ENCODE measurements at regions not wholly inside any gene's neighbourhood (a gene's known extent, or its start where the extent isn't known, plus 50 kb on each side); places are given as distances from the start of the nearest gene placed in this dataset.

DNA sequence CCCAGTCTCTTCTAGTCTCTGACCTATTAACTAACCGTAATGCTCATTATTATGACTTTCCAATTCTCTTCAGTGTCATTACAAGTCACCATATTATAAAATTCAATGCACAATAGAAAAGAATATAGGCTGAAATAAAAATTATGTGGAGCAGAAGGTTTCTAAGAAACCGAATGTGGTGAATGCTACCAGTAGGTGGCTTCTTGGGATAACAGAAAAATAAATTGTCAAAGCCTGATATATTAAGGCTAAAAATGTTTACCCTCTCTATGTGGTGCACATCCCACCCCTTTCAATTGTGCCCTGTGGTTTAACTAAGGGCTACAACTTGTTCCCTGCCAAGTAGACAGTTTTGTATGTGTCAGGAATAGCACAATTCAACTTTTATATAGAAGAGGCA lies 624.6 kb upstream of the TECRL start:
- Histone ChIP-seq H3K4me1 (ENCODE audit: insufficient read depth, low read length) (no peaks in the 10 kb centered on the region), H3K27ac (ENCODE audit: low read depth, low read length) (no peak overlapping the region), H3K9ac (ENCODE audit: low read depth, low read length) (no peak overlapping the region), H3K36me3 (ENCODE audit: insufficient read depth, low read length) (no peaks in the 10 kb centered on the region), H3K4me3 (ENCODE audit: low read length) (no peak overlapping the region), H3K9me3 (ENCODE audit: insufficient read depth, low read depth, low read length) (no peaks in the 10 kb centered on the region), H3K27me3 (ENCODE audit: insufficient read depth, low read length) (no peaks in the 10 kb centered on the region)
- 82% methylated on average over 2 of the region's 2 CpGs for WGBS

DNA sequence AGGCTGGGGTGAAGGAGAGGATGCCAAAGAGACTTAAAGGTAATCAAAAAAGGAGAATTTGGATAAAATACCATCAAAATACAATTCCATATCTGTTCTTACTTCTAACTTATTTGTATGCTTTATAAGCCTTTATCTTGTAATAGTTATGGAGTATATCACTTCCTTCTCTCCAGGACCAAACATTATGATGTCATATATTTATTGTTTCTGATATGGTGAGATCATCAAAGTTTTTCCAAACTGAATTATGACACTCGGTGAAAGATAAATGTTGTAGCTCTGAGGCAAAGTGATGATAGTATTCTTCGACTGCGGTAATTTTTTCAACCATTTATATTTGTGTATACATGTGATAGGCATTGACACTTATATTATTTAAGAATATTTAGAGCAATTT lies 619.3 kb upstream of the TECRL start:
- no peaks in the 10 kb centered on the region for H3K36me3 ChIP-seq (ENCODE audit: insufficient read depth, low read length)
- no peak overlapping the region for H3K27ac ChIP-seq (ENCODE audit: low read depth, low read length)
- H3K27me3 ChIP-seq (ENCODE audit: insufficient read depth, low read length), result no peaks in the 10 kb centered on the region
- no peak overlapping the region for H3K4me3 ChIP-seq (ENCODE audit: low read length)
- peaks cover 5% of the 10 kb centered on the region; the same call in 1 of the 2 replicates for H3K4me1 ChIP-seq (ENCODE audit: insufficient read depth, low read length)
- no peaks in the 10 kb centered on the region for H3K9me3 ChIP-seq (ENCODE audit: insufficient read depth, low read depth, low read length)
- 100% methylated on average over 1 of the region's 3 CpGs for WGBS
- H3K9ac ChIP-seq (ENCODE audit: low read depth, low read length), result no peak overlapping the region

DNA sequence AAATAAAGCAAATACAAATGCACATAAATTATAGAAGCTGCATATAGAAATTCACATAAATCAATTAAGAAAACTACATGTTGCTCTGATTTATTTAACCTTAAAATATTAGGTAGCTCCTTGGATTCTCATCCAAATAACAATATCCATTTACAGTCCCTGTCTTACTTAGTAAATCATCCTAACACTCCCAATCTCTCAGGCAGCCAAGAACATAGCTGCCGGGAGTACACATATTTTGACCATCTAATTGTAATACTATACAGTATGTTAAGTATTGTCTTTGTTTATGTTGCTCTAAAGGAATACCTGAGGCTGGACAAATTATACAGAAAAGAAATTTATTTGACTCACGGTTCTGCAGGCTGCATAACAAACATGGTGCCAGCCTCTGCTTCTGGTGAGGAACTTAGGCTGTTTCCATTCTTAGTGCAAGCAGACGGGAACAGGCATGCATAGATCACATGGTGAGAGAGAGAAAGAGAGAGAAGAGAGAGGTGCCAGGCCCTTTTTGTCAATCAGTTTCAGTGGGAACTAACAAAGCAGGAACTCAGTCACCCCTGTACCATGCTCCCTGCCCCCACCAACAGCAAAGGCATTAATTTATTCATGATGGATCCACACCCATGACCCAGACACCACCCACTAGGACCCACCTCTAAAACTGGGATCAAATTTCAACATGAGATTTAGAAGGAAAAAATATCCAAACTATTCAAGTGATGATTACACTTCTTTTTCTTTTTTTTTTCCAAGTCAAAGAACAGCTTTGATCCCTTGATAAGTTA lies 614.8 kb upstream of the TECRL start:
- peaks cover 5% of the 10 kb centered on the region; the same call in 1 of the 2 replicates for H3K4me1 ChIP-seq (ENCODE audit: insufficient read depth, low read length)
- H3K4me3 ChIP-seq (ENCODE audit: low read length), result no peak overlapping the region
- WGBS, result 90% methylated on average over 3 of the region's 3 CpGs
- no peaks in the 10 kb centered on the region for H3K27me3 ChIP-seq (ENCODE audit: insufficient read depth, low read length)
- no peak overlapping the region for H3K27ac ChIP-seq (ENCODE audit: low read depth, low read length)
- no peaks in the 10 kb centered on the region for H3K36me3 ChIP-seq (ENCODE audit: insufficient read depth, low read length)
- H3K9me3 ChIP-seq (ENCODE audit: insufficient read depth, low read depth, low read length), result no peaks in the 10 kb centered on the region; the same call in 1 of the 2 replicates
- H3K9ac ChIP-seq (ENCODE audit: low read depth, low read length), result no peak overlapping the region

DNA sequence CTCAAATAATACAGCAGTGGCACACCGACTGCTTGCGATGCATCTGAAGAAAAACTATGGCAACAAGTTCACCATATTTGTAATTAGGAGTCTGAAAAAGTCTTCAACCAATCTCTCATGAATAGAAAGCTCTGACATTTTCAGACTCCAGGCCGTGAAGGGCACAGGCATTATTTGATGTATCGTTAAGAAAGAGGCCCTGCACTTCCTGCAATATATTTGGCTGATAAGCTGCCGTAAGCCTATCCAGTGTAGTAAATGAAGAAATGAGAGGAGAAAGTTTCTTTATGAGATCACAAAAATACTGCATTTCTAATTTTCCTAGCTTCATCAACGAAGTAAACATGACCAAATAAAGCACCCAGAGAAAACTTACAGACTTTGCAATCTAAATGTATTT lies 613.8 kb upstream of the TECRL start:
- WGBS, result 93% methylated on average over 5 of the region's 6 CpGs
- Histone ChIP-seq H3K27me3 (ENCODE audit: insufficient read depth, low read length) (no peaks in the 10 kb centered on the region), H3K27ac (ENCODE audit: low read depth, low read length) (no peak overlapping the region), H3K4me1 (ENCODE audit: insufficient read depth, low read length) (peaks cover 5% of the 10 kb centered on the region; the same call in 1 of the 2 replicates), H3K9me3 (ENCODE audit: insufficient read depth, low read depth, low read length) (no peaks in the 10 kb centered on the region; the same call in 1 of the 2 replicates), H3K36me3 (ENCODE audit: insufficient read depth, low read length) (no peaks in the 10 kb centered on the region), H3K9ac (ENCODE audit: low read depth, low read length) (no peak overlapping the region), H3K4me3 (ENCODE audit: low read length) (no peak overlapping the region)

DNA sequence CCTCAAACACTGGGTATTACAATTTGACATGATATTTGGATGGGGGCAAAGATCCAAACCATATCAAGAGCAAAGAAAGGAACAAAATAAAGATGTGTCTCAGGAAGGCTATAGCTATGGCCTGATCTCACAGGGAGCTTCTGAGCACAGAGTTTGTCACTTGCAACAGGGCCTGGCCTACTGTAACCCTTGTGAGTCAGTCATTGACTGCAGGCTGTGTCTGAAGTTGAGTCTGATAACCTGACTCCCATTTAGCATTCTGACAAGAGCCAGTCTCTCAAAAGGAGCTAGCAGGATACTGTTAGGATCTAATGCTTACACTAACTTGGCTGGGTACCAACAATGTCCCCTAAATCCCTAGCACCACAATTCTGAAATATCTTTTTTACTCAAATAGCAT lies 612.5 kb upstream of the TECRL start:
- no peak overlapping the region for H3K4me3 ChIP-seq (ENCODE audit: low read length)
- no peaks in the 10 kb centered on the region; the same call in 1 of the 2 replicates for H3K9me3 ChIP-seq (ENCODE audit: insufficient read depth, low read depth, low read length)
- no peak overlapping the region for H3K27ac ChIP-seq (ENCODE audit: low read depth, low read length)
- H3K4me1 ChIP-seq (ENCODE audit: insufficient read depth, low read length), result peaks cover 5% of the 10 kb centered on the region; the same call in 1 of the 2 replicates
- H3K9ac ChIP-seq (ENCODE audit: low read depth, low read length), result no peak overlapping the region
- no peaks in the 10 kb centered on the region for H3K36me3 ChIP-seq (ENCODE audit: insufficient read depth, low read length)
- no peaks in the 10 kb centered on the region for H3K27me3 ChIP-seq (ENCODE audit: insufficient read depth, low read length)

DNA sequence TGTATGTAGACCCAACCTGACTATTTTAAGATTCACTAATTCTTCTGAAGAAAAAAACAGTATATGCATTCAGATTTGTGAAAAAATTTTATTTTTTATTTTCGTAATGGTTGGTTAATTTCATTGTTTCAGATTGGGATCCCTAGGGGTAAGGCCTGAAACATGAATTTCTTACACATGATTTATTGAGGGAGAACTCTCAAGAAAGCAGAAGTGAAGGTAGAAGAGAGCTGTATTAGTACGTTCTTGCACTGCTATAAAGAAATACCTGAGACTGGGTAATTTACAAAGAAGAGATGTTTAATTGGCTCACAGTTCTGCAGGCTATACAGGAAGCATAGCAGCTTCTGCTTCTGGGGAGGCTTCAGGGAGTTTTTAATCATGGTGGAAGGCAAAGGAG lies 611.9 kb upstream of the TECRL start:
- 94% methylated on average over 2 of the region's 2 CpGs for WGBS
- Histone ChIP-seq H3K9ac (ENCODE audit: low read depth, low read length) (no peak overlapping the region), H3K9me3 (ENCODE audit: insufficient read depth, low read depth, low read length) (no peaks in the 10 kb centered on the region; the same call in 1 of the 2 replicates), H3K27ac (ENCODE audit: low read depth, low read length) (no peak overlapping the region), H3K4me3 (ENCODE audit: low read length) (no peak overlapping the region), H3K27me3 (ENCODE audit: insufficient read depth, low read length) (no peaks in the 10 kb centered on the region), H3K36me3 (ENCODE audit: insufficient read depth, low read length) (no peaks in the 10 kb centered on the region), H3K4me1 (ENCODE audit: insufficient read depth, low read length) (peaks cover 5% of the 10 kb centered on the region; the same call in 1 of the 2 replicates)

GRCh38 chr4:65019775-65020174 lies 610.5 kb upstream of the TECRL start:
- 100% methylated on average over 2 of the region's 3 CpGs for WGBS
- Histone ChIP-seq H3K36me3 (ENCODE audit: insufficient read depth, low read length) (no peaks in the 10 kb centered on the region), H3K4me1 (ENCODE audit: insufficient read depth, low read length) (peaks cover 5% of the 10 kb centered on the region; the same call in 1 of the 2 replicates), H3K27me3 (ENCODE audit: insufficient read depth, low read length) (no peaks in the 10 kb centered on the region), H3K9ac (ENCODE audit: low read depth, low read length) (no peak overlapping the region), H3K9me3 (ENCODE audit: insufficient read depth, low read depth, low read length) (no peaks in the 10 kb centered on the region; the same call in 1 of the 2 replicates), H3K27ac (ENCODE audit: low read depth, low read length) (no peak overlapping the region), H3K4me3 (ENCODE audit: low read length) (no peak overlapping the region)

DNA sequence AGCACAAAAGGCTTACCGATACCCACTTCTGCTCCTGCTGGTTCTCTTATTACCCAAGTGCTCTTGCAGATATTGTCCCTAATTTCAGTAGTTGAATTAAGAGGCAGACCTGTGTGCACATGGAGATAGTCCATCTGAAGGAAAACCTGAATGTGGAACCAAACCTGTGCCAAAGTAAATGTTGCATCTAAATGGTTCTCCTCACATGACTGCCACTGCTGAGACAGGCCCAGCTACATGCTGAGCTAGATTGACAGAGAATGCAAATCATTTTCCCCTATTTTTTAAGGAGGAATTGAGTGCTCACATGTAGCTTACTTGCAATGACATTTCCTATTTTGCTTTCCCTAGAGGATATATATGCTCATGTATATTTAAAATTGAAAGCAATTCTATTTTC lies 609.1 kb upstream of the TECRL start:
- WGBS, result 100% methylated on average over 1 of the region's 1 CpG
- no peak overlapping the region for H3K27ac ChIP-seq (ENCODE audit: low read depth, low read length)
- no peaks in the 10 kb centered on the region for H3K36me3 ChIP-seq (ENCODE audit: insufficient read depth, low read length)
- no peaks in the 10 kb centered on the region for H3K4me1 ChIP-seq (ENCODE audit: insufficient read depth, low read length)
- H3K9me3 ChIP-seq (ENCODE audit: insufficient read depth, low read depth, low read length), result no peaks in the 10 kb centered on the region; the same call in 1 of the 2 replicates
- H3K4me3 ChIP-seq (ENCODE audit: low read length), result no peak overlapping the region
- H3K27me3 ChIP-seq (ENCODE audit: insufficient read depth, low read length), result no peaks in the 10 kb centered on the region
- H3K9ac ChIP-seq (ENCODE audit: low read depth, low read length), result no peak overlapping the region

DNA sequence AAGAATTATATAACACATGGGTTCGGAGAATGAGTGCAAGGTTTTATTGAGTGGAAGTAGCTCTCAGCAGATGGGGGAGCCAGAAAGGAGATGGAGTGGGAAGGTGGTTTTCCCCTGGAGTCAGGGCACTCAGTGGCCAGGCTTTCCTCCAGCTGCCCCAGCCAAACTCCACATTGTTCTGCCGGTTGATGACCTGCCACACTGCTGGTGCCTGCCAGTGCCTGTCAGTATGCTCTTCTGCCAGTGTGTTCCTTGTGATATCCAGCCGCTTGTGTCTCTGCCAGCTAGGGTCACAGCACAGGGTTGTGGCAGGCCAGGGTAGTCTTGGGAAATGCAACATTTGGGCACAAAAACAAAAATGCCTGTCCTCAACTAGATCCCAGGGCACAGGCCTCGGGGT lies 604.8 kb upstream of the TECRL start:
- Histone ChIP-seq H3K9me3 (ENCODE audit: insufficient read depth, low read depth, low read length) (no peaks in the 10 kb centered on the region), H3K9ac (ENCODE audit: low read depth, low read length) (no peak overlapping the region), H3K4me1 (ENCODE audit: insufficient read depth, low read length) (no peaks in the 10 kb centered on the region), H3K27me3 (ENCODE audit: insufficient read depth, low read length) (no peaks in the 10 kb centered on the region), H3K4me3 (ENCODE audit: low read length) (no peak overlapping the region), H3K36me3 (ENCODE audit: insufficient read depth, low read length) (no peaks in the 10 kb centered on the region), H3K27ac (ENCODE audit: low read depth, low read length) (no peak overlapping the region)
- WGBS, result 95% methylated on average over 4 of the region's 4 CpGs

DNA sequence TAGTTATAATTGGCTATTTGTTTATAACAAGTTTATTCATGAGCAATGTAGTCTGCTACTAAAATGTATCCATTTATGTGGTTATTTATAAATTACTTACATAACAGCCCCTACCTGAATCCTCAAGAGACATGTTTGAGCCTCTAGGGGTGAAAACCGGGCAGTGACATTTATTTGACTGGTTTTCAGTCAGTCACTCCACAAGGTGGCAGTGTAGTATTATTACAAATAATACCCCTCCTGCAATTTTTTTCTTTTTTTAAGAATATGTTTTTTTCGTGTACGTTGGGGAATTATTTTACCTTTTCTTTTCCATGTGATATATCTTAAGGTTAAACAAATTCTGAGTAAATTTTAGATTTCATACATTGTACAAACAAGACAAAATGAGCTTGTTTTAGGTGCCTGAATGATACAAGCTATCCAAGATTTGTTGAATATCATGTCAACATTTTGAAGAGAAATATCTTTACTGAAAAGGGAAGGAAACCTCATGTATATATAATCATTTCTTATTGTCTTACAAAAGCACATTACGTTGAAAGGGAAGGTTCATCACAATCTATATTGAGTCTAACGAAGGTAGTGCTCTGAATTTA lies 598.7 kb upstream of the TECRL start:
- H3K4me3 ChIP-seq (ENCODE audit: low read length), result no peak overlapping the region
- no peak overlapping the region for H3K27ac ChIP-seq (ENCODE audit: low read depth, low read length)
- H3K4me1 ChIP-seq (ENCODE audit: insufficient read depth, low read length), result no peaks in the 10 kb centered on the region
- H3K9me3 ChIP-seq (ENCODE audit: insufficient read depth, low read depth, low read length), result no peaks in the 10 kb centered on the region
- 17% methylated on average over 1 of the region's 5 CpGs for WGBS
- no peaks in the 10 kb centered on the region for H3K27me3 ChIP-seq (ENCODE audit: insufficient read depth, low read length)
- no peak overlapping the region for H3K9ac ChIP-seq (ENCODE audit: low read depth, low read length)
- H3K36me3 ChIP-seq (ENCODE audit: insufficient read depth, low read length), result no peaks in the 10 kb centered on the region

DNA sequence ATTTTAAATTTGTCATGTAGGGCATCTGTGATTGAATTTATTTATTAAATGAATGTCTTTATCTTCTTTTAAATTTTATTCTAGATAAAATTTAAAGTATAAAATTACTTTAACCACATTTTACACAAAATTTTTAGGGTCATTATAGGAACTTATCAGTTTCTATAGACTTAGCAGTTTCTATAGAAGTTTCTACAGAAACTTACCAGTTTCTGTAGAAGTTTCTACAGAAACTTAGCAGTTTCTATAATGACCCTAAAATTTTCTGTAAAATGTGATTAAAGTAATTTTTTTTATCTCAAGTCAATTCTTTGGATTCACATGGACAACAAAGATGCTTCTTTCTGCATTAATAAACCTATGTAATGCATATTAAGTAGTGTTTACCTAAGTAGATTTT lies 565.9 kb upstream of the TECRL start:
- no peak overlapping the region for H3K27ac ChIP-seq (ENCODE audit: low read depth, low read length)
- H3K36me3 ChIP-seq (ENCODE audit: insufficient read depth, low read length), result no peaks in the 10 kb centered on the region
- no peaks in the 10 kb centered on the region for H3K27me3 ChIP-seq (ENCODE audit: insufficient read depth, low read length)
- no peaks in the 10 kb centered on the region for H3K4me1 ChIP-seq (ENCODE audit: insufficient read depth, low read length)
- no peaks in the 10 kb centered on the region for H3K9me3 ChIP-seq (ENCODE audit: insufficient read depth, low read depth, low read length)
- H3K9ac ChIP-seq (ENCODE audit: low read depth, low read length), result no peak overlapping the region
- H3K4me3 ChIP-seq (ENCODE audit: low read length), result no peak overlapping the region
